ENCODE measurements at regions not wholly inside any gene's neighbourhood (a gene's known extent, or its start where the extent isn't known, plus 50 kb on each side); places are given as distances from the start of the nearest gene placed in this dataset.

- no CpG with 5 or more reads among the region's 1 CpG for WGBS (ENCODE audit: extremely low coverage, insufficient read length, low lambda C conversion rate)
- no peak overlapping the region for H2BK120ac ChIP-seq (ENCODE audit: low read depth, low read length, poor library complexity, severe bottlenecking)
- H3K23ac ChIP-seq (ENCODE audit: insufficient read length, low read depth, low read length) = no peak overlapping the region
- no peak overlapping the region for H3K27ac Mint-ChIP-seq
- peaks cover 8 to 15% of the 10 kb centered on the region in 2 experiments for H3K4me1 Mint-ChIP-seq
- H3K4me3 Mint-ChIP-seq = no peak overlapping the region
- H4K91ac ChIP-seq (ENCODE audit: insufficient read length, low read depth, low read length) = no peak overlapping the region
- H3K4me1 ChIP-seq (ENCODE audit: insufficient read depth, low read length) = no peaks in the 10 kb centered on the region
- no peak overlapping the region for H4K5ac ChIP-seq (ENCODE audit: insufficient read length, low read depth, low read length)
- no peak overlapping the region for H2BK20ac ChIP-seq (ENCODE audit: low read depth, low read length, poor library complexity, severe bottlenecking)
- no peaks in the 10 kb centered on the region for H3K23me2 ChIP-seq (ENCODE audit: insufficient read length, low read depth, low read length, poor library complexity, severe bottlenecking)
- no peaks in the 10 kb centered on the region for H4K20me1 ChIP-seq (ENCODE audit: control insufficient read depth, insufficient read depth, insufficient read length)
- no peak overlapping the region for H3K27ac ChIP-seq (ENCODE audit: insufficient read length, low read depth, low read length)
- H2BK15ac ChIP-seq (ENCODE audit: low read depth, low read length) = no peak overlapping the region
- no peak overlapping the region for H2AFZ ChIP-seq (ENCODE audit: low read length)
- H4K8ac ChIP-seq (replicated peaks; ENCODE audit: insufficient read length, low read depth, low read length) = no peak overlapping the region
- H3K9ac ChIP-seq (ENCODE audit: extremely low read depth, insufficient read length, low read length) = no peak overlapping the region
- H3K4ac ChIP-seq (ENCODE audit: low read depth, low read length) = no peak overlapping the region
- no peak overlapping the region for H2BK12ac ChIP-seq (ENCODE audit: insufficient read length, low read depth, low read length)
- H3K27me3 ChIP-seq (ENCODE audit: insufficient read depth, low read length) = no peaks in the 10 kb centered on the region
- H3K9me3 Mint-ChIP-seq = no peaks in the 10 kb centered on the region
- H3K79me1 ChIP-seq (ENCODE audit: insufficient read depth, low read depth, low read length, poor library complexity, severe bottlenecking) = no peaks in the 10 kb centered on the region
- no peak overlapping the region for H3K4me2 ChIP-seq (ENCODE audit: insufficient read depth, insufficient read length, low read length)
- H3K14ac ChIP-seq (ENCODE audit: insufficient read depth, low read length) = no peak overlapping the region
- H3K27me3 Mint-ChIP-seq (ENCODE audit: low read depth) = no peaks in the 10 kb centered on the region
- H3K18ac ChIP-seq (ENCODE audit: insufficient read length, low read depth, low read length) = no peak overlapping the region
- no peak overlapping the region for H3K56ac ChIP-seq (ENCODE audit: insufficient read length, low read depth, low read length)
- no peaks in the 10 kb centered on the region for H3K79me2 ChIP-seq (ENCODE audit: insufficient read depth, low read length)
- H3T11ph ChIP-seq (ENCODE audit: low read length) = no peak overlapping the region
- no peaks in the 10 kb centered on the region for H3K9me3 ChIP-seq (ENCODE audit: control insufficient read depth, low read depth, low read length)
- H2BK5ac ChIP-seq (ENCODE audit: insufficient read length, low read length) = no peak overlapping the region
- no peak overlapping the region for H2AK5ac ChIP-seq (ENCODE audit: insufficient read length, low read length)
- TF ChIP-seq CTCF (conservative IDR thresholded peaks at IDR 0.05) = no peak
- DNase-seq = no peak
- no peaks in the 10 kb centered on the region for H3K36me3 Mint-ChIP-seq (ENCODE audit: insufficient read depth in 1 of 3, low read depth in 3 of 3)
Observed at GRCh38 chr14:58702441-58703160, 64.8 kb downstream of the DACT1 start.
